Stomach (tissue), 4 donors: ENCODE measurements at regions not wholly inside any gene's neighbourhood (a gene's known extent, or its start where the extent isn't known, plus 50 kb on each side); places are given as distances from the start of the nearest gene placed in this dataset.

ENCODE experiments used
- POLR2A ChIP-seq, 4 donors: fragments of 450-650 bp; IDR thresholded peaks; one replicate each; pipeline ENCODE4 v1.6.1; 2016; ENCODE audit warnings: antibody characterized with exemption in 4 of 4, control low read depth in 2 of 4, mild to moderate bottlenecking in 1 of 4, moderate library complexity in 1 of 4
- TF ChIP-seq, protein P1 (sequence below), 7 experiments: fragments of 450-650 bp in 4 of 7; fragments of 200-600 bp in 3 of 7; sonication (generic) in 3 of 7; IDR thresholded peaks; one replicate each; pipeline ENCODE4 v1.5.1; 2016 to 2019; ENCODE audit warnings: antibody characterized with exemption in 7 of 7, control low read depth in 2 of 7, mild to moderate bottlenecking in 1 of 7

DNA sequence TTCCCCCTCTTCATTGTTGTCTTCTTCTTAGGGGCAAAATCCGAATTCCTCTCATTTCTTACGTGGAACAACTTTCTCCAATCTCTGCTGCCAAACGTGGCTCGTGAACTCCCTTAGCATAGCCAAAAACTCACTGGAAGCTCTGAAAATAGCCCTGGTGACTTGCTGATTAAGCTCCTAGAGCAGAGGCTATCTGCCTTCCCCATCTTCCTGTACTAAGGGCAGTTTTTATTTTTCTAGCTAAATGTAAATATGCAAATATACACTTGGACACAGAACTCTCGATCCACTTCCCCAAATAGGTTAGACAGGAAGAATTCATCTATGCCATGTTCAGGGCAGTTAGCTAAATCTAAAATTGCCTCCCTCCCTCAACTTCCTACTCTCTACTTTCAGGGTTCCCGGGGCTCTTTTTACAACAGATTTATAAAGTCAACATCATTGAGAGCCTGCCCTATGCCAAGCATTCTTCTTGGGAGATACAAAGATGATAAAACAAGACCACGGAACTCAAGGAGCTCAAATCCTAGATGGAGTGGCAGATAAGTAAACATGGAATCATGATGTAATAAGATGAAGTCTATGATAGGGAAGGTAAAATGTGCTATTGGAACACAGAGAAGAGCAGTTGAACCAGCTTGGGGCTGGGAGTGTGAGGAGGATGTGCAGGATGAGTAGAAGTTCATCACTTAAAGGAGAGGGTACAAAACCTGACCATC, 59.4 kb upstream of the FMOD start:
- TF ChIP-seq, protein P1, sequence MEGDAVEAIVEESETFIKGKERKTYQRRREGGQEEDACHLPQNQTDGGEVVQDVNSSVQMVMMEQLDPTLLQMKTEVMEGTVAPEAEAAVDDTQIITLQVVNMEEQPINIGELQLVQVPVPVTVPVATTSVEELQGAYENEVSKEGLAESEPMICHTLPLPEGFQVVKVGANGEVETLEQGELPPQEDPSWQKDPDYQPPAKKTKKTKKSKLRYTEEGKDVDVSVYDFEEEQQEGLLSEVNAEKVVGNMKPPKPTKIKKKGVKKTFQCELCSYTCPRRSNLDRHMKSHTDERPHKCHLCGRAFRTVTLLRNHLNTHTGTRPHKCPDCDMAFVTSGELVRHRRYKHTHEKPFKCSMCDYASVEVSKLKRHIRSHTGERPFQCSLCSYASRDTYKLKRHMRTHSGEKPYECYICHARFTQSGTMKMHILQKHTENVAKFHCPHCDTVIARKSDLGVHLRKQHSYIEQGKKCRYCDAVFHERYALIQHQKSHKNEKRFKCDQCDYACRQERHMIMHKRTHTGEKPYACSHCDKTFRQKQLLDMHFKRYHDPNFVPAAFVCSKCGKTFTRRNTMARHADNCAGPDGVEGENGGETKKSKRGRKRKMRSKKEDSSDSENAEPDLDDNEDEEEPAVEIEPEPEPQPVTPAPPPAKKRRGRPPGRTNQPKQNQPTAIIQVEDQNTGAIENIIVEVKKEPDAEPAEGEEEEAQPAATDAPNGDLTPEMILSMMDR (IDR thresholded peaks at IDR 0.05): no peak
- no peak for TF ChIP-seq POLR2A (IDR thresholded peaks at IDR 0.05)
